ENCODE measurements at regions not wholly inside any gene's neighbourhood (a gene's known extent, or its start where the extent isn't known, plus 50 kb on each side); places are given as distances from the start of the nearest gene placed in this dataset.

DNA sequence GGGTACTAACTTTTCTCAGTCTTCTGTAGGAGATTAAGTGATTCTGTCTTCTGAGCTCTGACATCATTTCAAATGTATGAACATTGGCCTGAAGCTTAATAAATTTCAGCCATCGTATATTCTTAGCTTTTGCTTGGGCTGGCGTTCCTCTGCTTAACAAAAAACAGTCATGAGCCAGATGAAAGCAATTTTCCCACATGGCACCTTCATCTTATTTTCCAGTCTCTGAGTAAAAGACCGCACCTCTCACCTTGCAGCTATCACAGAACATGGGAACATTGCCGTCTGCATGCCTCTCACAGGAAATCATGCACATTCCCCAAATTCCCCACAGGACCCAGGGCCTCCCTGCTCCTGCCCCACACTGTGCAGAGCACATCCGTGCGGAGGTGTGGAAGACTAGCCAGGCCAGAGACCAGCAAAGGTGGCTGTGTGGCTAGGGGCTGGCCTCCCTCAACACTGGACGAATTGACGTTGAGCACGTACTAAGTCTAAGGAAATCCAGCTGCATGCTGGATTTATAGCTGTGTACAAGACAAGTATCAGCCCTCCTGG lies 531.8 kb upstream of the ID2 start:
- intact Hi-C loops (cut with DNase I) = loop anchor here (10.0 kb wide), 1 partner anchor 145 kb away; no protein-coding TSS in a partner anchor
- DNase-seq (ENCODE audit: low spot score) = no peak

DNA sequence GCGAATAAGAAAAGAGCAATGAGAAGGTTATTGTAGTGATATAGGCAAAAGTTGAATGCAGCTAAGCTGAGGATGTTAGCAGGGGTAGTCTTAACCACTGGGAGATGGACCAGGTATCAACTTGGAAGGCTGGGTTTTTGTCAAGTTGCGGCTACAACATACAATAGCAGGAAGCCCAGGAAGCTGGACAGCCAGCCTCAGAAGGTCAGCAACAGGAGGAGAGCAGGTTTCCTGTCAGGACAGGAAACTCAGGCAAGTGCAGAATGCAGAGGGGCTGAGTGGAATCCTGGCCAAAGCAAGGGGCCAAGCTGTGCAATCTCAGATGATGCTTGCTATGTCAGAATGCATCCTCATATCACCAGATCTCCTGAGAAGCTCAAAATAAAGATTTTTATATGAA lies 530.0 kb upstream of the ID2 start:
- intact Hi-C loops (cut with DNase I) = no loop called here
- DNase-seq (ENCODE audit: low spot score) = no peak

DNA sequence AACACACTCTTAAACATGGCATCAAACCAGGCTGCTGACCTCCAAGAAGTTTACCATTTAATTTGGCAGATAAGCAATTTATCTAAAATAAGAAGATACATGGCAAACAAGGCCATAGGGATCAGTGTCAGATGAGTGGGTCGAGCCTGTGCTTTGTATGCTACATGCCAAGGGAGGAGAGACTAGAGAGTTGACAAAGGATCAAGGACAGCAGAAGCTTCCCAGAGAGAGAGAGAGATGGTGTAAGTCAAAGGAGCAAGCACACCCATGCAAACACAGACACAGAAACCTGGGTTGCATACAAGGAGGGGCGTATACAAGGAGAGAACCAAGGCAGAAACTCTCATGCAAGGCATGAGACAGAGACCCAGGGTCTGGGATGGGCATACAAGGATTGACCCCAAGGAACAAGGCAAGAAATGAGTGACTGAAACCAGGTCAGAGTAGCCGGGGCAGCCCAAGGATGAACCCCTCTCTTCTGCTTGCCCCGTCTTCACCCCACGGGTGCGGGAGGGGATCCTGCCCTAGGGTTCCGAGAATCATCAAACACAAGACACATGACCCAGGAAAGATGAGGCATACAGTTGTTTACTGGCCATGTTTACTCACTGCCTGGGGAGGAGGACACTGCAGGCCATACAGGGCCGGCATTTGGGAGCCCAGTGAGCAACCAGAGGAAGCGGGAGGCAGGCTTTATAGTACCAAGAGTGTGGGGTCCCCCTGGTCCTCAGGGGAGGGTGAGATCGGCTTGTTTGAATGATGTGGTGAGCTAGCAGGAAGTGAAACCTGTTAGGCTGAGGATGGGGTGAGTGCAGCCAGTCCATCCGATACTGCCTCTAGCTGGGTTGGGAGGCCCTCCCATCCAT lies 529.2 kb upstream of the ID2 start:
- intact Hi-C loops (cut with DNase I) = no loop called here
- no peak for DNase-seq (ENCODE audit: low spot score)

DNA sequence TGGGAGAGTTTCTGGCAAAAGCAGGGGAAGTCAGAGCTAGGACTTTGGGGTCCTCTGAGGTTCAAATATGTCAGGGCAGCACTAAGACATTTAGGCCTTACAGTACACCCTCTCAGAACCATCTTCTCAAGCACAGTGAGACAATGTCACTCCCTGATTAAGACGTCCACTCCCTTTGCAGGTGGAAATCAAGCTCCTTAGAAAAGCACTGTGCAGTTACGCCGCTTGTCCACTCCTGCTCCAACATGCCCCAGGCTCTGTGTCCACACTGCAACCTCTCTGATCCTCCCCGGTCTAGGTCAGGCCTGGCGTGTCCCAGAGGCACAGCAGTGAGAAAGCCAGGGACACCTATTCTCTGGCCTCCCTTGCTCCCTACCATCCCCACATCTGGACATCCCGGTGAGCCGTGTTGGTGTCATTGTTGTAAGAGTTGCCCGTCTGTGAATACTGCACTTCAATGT lies 528.6 kb upstream of the ID2 start:
- intact Hi-C loops (cut with DNase I) = no loop called here
- DNase-seq (ENCODE audit: low spot score) = no peak

DNA sequence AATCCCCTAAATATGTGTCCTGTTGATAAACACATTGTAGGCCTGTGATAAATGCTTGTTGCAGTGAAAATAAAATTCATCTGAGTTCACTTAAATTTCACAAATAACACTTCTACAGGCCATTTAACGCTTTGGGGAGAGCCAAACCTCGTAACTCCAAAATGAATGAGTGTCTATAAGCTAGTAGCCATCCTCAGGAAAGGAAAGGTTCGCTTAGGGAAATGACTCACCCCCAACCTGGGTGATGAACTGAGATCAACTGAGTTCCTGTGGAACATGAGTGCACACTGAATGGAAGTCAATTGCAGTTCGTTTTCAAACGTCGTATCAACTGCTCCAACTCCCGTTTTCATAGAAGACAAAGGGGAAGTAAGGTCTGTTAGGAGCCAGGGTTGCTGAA lies 527.6 kb upstream of the ID2 start:
- no peak for DNase-seq (ENCODE audit: low spot score)
- intact Hi-C loops (cut with DNase I) = no loop called here

DNA sequence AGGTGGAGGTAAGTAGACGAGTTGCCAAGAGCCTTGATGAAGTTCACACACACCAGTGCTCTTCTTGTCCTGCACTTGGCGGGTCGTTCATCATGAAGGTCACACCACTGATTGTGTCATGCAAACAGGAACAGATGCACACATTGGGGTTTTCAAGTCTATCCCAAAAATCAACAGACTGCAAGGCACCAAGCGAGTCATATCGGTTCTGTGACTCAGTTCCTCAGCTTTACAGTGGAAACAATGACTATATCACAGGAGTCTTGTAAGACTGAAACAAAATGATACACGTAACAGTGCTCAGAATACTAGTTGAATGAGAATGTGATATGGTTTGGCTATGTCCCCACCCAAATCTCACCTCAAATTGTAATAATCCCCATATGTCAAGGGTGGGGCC lies 526.9 kb upstream of the ID2 start:
- intact Hi-C loops (cut with DNase I) = no loop called here
- no peak for DNase-seq (ENCODE audit: low spot score)

DNA sequence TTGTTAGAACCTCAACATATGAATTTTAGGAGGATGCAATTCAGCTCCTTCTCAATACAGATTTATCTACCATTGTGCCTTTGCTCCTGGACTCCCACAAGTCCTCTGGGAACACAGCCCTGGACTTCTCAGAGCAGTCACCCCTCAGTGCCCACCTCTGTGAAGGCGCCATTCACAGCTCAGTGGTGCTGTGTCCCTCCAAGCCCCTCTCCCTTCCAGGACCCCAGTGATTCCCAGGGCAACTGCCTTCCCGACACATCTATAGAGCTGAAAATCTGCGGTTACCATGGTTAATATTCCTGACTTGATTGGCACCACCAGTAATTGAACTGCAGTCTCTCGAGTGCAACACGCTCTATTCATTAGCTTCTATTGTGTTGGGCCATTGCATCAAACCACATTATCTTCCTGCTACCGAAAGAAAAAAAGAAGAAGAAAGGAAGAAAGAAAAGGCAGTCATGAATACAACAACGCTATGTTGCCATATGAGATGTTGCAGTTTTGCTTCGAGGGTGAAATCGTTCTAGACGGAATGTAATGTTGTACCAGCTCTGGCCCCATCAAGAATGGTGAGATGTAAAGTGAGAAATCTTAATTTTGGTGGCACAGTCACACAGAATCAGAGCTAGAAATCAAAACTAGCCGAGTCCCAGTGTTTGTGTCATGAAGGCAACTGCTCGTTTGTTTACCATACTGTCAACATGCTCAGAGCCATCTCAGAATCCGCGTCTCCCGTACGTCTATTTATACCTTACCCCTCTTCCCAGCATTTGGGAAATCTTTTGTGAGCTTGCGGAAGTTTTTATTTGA lies 524.0 kb upstream of the ID2 start:
- no peak for DNase-seq (ENCODE audit: low spot score)
- intact Hi-C loops (cut with DNase I) = no loop called here

DNA sequence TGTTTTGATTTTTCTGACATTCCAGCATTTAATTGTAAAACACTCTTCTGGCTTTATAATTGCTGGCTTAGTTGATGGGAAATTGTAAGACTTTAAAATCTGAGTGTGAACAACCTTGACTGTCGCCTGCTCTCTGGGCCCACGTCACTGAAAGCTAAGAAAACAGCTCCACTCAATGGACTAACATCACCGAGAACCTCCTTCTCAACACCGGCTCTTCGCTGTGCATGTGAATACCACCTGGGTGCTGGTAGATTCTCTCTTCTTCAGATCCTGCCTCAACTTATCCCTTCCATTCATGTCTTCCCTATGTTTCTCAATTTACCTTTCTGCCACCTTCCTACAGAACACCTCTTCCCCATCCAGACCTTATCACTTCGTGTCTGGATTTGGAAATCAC lies 523.1 kb upstream of the ID2 start:
- DNase-seq (ENCODE audit: low spot score) = no peak
- intact Hi-C loops (cut with DNase I) = no loop called here

DNA sequence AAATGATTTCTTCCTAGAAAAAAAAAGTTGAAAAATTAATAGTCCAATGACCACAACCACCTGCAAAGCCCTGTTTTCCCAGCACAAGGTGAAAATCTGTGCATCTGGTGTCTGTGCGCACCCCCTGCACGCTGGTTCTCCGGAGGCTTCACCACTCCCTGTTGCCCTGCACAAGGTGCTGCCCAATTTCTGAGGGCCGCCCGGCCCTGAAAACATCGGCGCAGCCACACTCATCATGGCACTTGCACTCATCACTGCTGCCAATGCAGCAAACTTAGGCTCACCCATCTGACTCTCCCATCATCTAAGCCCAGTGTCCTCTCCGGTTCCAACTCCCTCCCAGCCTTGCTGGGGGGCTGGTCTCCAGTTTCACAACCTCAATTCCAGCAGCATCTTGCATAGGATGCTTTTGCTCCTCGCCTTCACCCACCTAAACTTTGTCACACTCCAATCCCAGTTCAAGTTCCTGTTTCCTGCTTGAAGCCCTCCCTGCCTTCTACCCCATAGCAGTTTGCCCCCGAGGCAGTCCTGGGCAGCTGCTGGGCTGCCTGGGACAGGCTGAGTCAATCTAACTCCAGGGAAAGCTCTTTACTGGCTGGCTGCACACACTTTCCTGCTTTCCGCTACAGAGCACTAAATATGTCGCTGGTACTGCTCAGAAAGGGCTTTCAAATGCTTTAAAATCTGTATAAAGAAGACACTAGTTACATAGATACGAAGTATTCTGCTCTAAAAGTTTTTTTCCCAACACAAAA lies 522.5 kb upstream of the ID2 start:
- DNase-seq (ENCODE audit: low spot score) = no peak
- intact Hi-C loops (cut with DNase I) = no loop called here

DNA sequence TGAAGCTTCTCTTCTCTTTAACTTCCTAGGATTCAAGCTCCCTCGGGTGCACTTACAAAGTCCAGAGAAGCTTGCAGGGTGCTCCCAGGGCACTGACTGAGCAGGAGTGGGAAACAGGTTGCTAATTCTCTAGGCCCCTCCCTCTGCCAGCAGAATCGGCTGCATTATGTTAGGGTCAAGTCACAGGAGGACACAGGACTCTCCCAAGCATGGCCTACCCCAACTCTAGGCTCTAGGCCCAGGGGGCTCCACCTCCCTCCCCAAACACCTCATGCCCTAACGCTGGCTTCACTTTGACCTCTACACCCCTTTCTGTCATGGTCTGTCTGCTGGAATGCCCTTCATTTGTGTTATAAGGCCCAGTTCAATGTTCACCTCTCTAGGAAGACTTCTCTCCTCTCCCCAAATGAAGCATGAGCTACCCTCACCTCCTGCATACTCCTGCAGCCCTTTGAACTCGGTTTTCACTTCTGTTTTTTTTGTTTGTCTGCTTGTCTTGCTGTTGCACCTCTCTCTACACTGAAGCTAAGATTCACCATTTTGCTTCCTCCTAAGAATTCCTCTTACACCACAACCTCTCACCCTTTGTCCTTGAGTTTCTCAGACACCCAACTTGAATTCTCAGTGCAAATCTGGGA lies 521.8 kb upstream of the ID2 start:
- DNase-seq (ENCODE audit: low spot score) = no peak
- intact Hi-C loops (cut with DNase I) = no loop called here

DNA sequence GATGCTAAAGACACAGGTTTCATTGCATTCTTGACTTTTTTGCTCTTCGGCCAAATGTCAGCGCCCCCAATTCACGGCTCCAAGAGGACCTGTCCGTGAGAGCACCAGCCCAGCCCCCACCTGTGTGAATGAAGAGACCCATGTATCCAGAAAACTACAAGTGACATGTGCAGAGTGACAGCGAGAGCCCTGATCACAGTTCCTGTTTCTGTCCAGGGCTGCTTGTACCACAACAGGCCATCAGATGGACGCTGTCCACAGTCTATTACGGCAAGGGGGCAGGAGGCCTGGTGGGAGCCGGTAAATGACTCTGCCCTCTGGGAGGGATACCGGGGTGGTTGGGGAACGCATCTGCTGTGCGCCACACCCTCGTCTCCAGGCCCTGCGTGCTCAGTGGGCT lies 520.9 kb upstream of the ID2 start:
- intact Hi-C loops (cut with DNase I) = no loop called here
- no peak for DNase-seq (ENCODE audit: low spot score)

DNA sequence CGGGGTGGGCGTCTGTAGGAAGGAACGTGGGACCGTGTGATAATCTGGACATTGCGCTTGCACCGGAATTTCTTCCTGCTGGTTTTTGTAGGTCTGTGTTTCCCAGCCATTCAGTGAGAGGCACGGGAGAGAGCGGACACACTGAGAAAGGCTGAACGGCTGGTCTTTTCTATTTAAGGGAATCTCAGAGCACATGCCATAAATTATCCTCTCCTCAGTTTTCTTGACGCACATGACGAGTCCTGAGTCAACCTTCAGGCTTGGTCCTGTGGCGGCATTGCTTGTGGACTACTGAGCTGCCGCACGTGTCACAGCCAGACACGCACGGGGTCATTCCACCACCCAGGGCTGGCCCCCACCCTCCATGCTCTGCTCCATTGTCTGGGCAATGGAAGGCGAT lies 519.3 kb upstream of the ID2 start:
- DNase-seq (ENCODE audit: low spot score) = no peak
- intact Hi-C loops (cut with DNase I) = no loop called here

DNA sequence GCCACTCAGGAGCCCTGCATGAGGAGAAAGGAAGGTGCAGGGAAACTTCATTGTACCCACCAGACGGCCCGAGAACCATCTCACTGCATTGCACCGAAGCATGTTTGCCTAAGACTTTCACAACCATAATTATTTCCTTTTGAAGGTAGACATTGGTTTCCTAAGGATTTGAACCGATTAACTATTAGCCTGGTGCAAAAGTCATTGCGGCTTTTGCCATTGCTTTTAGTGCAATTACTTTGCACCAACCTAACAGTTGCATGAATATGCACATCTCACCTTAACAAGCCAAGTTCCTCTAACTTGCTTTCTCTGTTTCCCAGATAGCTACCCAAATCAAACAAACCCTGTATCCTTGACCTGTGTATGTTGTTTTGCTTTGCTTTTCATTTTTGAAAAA lies 516.3 kb upstream of the ID2 start:
- intact Hi-C loops (cut with DNase I) = no loop called here

DNA sequence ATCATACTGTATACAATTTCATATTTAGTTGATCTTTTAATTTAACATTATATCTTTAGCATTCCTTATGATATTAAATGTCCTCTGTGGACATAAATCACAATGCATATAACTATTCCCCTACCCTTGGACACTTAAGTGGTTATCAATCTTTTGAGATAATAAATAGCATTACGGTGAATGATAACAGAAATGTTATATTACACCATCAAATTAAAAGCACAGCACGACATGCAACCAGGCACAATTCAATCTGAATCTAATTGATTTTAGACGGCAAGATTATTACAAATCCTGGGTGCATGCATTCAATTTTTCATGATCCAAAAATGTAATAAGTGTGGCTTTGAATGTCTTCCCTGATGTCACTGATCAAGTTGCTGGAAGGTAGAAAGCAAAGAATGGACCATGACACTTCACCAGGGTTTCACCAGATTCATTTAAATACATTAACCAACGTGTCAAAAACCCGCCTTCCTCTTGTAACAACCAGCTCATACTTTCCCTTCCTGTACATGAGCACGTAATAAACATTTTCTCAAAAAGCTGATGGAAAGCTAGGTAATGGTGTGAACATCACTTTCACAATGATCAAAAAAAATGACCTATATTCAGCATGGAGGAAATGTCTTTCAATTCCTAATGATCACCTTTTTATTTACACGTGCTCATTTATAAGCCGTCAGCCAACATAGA lies 513.7 kb upstream of the ID2 start:
- DNase-seq (ENCODE audit: low spot score) = no peak
- intact Hi-C loops (cut with DNase I) = no loop called here

More for the DNA sequence above, 516.3 kb upstream of the ID2 start:
- DNase-seq (ENCODE audit: low spot score) = no peak

DNA sequence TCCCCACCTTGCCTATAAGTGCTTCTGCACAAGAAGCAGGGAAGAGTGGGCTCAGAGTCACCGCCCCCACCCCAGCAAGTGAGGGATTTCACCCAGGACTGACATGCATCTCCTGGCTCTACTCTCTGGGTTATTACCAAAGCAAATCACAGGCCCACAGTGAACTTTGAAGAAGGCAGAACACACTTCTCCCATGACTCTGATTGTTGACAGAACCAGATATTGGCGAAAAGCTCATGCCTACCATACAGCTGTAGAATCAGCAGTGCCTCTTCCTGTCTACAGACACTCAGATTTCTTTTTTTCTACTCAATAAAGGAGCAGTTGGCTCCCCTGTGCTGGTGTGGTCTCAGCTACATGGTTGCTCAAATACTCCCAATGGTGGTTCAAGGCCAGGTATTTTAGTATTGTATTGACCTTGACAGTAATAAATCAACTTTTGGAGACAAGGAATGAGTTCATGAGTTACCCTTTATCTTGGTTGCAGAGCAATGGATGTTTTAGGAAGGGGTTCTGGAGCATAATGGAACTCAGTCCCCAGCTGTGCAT lies 512.9 kb upstream of the ID2 start:
- DNase-seq (ENCODE audit: low spot score) = no peak
- intact Hi-C loops (cut with DNase I) = no loop called here

DNA sequence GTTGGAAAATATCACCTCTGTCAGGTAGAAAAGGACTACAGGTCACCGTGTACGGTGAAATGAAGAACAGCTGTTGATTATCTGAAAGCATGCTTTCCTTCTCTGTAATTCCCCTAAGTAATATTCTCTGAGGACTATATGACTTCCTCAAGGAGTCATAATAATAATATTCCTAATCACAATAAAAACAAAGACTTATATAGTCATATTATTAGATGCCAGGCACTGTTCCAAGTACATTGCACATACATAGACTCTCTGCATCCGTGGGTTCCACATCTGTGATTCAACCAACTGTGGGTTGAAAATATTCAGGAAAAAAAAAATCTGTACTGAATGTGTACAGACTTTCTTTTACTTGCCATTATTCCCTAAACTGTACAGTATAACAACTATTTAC lies 512.4 kb upstream of the ID2 start:
- intact Hi-C loops (cut with DNase I) = no loop called here
- no peak for DNase-seq (ENCODE audit: low spot score)

DNA sequence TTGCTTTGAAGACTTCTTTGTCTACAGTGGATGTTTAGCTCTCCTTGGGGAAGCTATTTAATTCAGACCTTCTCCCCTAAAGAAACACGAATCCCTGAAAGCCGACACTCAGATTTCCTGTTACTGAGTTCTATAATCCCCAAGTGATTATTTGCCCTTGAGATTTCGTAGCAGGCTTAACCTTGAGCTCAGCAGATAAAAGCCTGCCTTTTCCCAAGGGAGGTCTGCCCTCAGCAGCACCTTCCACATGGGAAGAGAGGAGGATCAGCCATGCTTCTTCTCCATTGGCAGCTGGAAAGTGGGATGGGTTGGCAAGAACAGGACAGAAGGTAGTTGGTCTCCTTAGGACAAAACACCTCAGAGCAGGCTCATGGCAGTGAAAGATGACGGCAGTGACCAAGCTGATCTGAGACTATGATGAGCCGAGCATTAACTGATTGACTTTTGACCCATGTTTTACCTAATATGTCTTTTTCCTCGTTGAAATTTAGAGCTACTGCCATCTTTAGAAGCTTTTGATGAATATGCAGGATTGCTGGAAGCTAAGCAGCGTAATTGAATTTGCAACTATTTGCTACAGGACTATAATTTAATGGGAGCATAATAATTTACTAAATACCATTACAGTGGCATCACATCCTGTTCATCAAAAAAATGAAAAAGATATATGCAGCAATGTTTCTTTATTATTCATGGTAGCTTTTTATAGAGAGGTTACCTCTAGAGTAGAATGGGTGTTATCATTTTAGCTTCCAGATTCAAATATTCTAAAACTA lies 511.1 kb upstream of the ID2 start:
- no peak for DNase-seq (ENCODE audit: low spot score)
- intact Hi-C loops (cut with DNase I) = no loop called here

DNA sequence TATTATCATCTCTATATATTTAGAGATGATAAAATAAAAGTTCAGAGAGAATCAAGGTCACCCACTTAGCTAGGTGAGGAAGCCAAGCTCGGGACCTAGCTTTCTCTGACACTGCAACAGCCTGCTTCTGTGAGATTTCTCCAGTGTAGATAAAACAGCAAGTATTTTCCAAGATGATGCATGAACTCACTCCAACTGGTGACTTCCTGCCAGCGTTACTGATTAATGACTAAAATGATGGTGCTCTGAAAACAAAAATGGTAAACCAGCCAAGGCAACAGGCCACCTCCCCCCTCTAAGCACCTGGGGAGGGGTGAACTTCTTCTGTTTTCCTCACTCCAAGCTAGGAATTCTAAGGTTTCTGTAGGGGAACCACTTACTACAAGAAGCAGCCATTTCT lies 510.2 kb upstream of the ID2 start:
- intact Hi-C loops (cut with DNase I) = no loop called here
- no peak for DNase-seq (ENCODE audit: low spot score)

All from cardiac septum (tissue), 1 donor.